Stomach (tissue), 8 donors: ENCODE measurements at regions not wholly inside any gene's neighbourhood (a gene's known extent, or its start where the extent isn't known, plus 50 kb on each side); places are given as distances from the start of the nearest gene placed in this dataset.

Experiments
- DNase-seq, 2 donors: peaks; one replicate each; pipeline versions ENCODE4 v3.0.0 to v3.0.0-alpha.2; 2013 to 2019
- H3K27ac ChIP-seq, 5 donors: fragments of 200-600 bp in 4 of 5; sonication (generic) in 4 of 5; one replicate each; pipeline ENCODE4 v1.5.1; 2013 to 2019; ENCODE audit warnings: mild to moderate bottlenecking in 1 of 5, moderate library complexity in 1 of 5
- H3K27me3 ChIP-seq, 3 donors: fragments of 200-600 bp; sonication (generic); one replicate each; pipeline ENCODE4 v1.5.1; 2017 to 2019; ENCODE audit warnings: mixed run types in 1 of 3
- H3K36me3 ChIP-seq, 4 donors: fragments of 200-600 bp; sonication (generic); 1 replicate in 3 of 4; 2 replicates in 1 of 4; pipeline ENCODE4 v1.5.1; 2016 to 2019
- H3K4me1 ChIP-seq, 4 donors: fragments of 200-600 bp; sonication (generic); one replicate each; pipeline ENCODE4 v1.5.1; 2016 to 2019
- H3K4me3 ChIP-seq, 4 donors: fragments of 200-600 bp; sonication (generic) in 3 of 4; one replicate each; pipeline ENCODE4 v1.5.1; 2016 to 2019; ENCODE audit warnings: mild to moderate bottlenecking in 1 of 4
- H3K9me3 ChIP-seq, 4 donors: fragments of 200-600 bp; sonication (generic); one replicate each; pipeline ENCODE4 v1.5.1; 2016 to 2019
- CTCF ChIP-seq, 7 experiments: fragments of 450-650 bp in 4 of 7; fragments of 200-600 bp in 3 of 7; sonication (generic) in 3 of 7; IDR thresholded peaks; one replicate each; pipeline ENCODE4 v1.5.1; 2016 to 2019; ENCODE audit warnings: antibody characterized with exemption in 7 of 7, control low read depth in 2 of 7, mild to moderate bottlenecking in 1 of 7
- EP300 ChIP-seq: sonication (generic); formaldehyde crosslinking; IDR thresholded peaks from one replicate; pipeline ENCODE4 v1.6.1; 2017; ENCODE audit warnings: antibody characterized with exemption
- POLR2A ChIP-seq, 4 donors: fragments of 450-650 bp; IDR thresholded peaks; one replicate each; pipeline ENCODE4 v1.6.1; 2016; ENCODE audit warnings: antibody characterized with exemption in 4 of 4, control low read depth in 2 of 4, mild to moderate bottlenecking in 1 of 4, moderate library complexity in 1 of 4
- POLR2AphosphoS5 ChIP-seq, 3 donors: sonication (generic); formaldehyde crosslinking; IDR thresholded peaks; one replicate each; pipeline ENCODE4 v1.6.1; 2016; ENCODE audit warnings: antibody characterized with exemption in 3 of 3
- WGBS, 5 donors: extraction: QIAGEN DNeasy Blood & Tissue Kit in 3 of 5; methylation state at CpG; one replicate each; pipeline versions ENCODE4 v1.1.5 to v1.1.7; 2013 to 2018; 5-methylcytosine and 5-hydroxymethylcytosine counted together
- intact Hi-C: fragments of 100-400 bp; cut with DNase I; formaldehyde crosslinking; loops from one replicate; pipeline ENCODE4 v1.15.1; 2023; ENCODE audit warnings: low total_unique reads
- donor health status: healthy with polysubstance abuse.
- donor health status: Bipolar disorder and iron deficiency.
- donor health status: healthy.

- Histone ChIP-seq H3K27ac (no peak overlapping the region), H3K27me3 (no peaks in the 10 kb centered on the region), H3K9me3 (peaks cover 0 to 5% (median 0%) of the 10 kb centered on the region in 4 donors), H3K4me3 (no peak overlapping the region), H3K4me1 (no peaks in the 10 kb centered on the region), H3K36me3 (no peaks in the 10 kb centered on the region)
- 70 to 90% (median 85%) methylated on average over 1 of the region's 1 CpG for WGBS, 5 donors
- no peak for TF ChIP-seq CTCF (IDR thresholded peaks at IDR 0.05)
- no peak for TF ChIP-seq POLR2AphosphoS5 (IDR thresholded peaks at IDR 0.05)
- no peak for TF ChIP-seq POLR2A (IDR thresholded peaks at IDR 0.05)
- no peak for TF ChIP-seq EP300
- intact Hi-C loops: no loop called here
- no peak for DNase-seq
These were observed 243.9 kb upstream of the SPRY2 start for GRCh38 chr13:80584785-80585184.

DNA sequence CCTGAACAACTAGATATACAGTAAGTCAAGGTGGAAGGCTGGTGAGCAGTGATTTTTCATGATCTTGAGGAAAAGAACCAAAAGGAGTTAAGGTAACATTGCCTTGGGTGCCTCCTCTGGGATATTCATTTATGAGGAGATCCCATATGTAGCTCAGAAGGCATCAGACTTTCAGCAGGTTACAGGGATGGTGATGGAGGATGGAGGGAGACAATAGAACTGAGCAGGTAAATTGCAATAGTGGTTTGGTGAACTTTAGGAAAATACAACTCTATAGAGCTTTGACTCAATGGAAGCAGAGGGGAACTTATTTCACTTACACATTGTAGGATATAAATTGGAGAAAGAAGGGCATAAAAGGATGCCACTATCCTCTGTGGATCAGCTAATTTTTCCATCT, 243.4 kb upstream of the SPRY2 start:
- no peak overlapping the region for H3K4me3 ChIP-seq
- peaks cover 0 to 5% (median 0%) of the 10 kb centered on the region in 4 donors for H3K9me3 ChIP-seq
- no peaks in the 10 kb centered on the region for H3K4me1 ChIP-seq
- no peak overlapping the region for H3K27ac ChIP-seq
- H3K36me3 ChIP-seq: no peaks in the 10 kb centered on the region
- intact Hi-C loops: no loop called here
- TF ChIP-seq POLR2A (IDR thresholded peaks at IDR 0.05): no peak
- no peak for TF ChIP-seq CTCF (IDR thresholded peaks at IDR 0.05)
- no peak for DNase-seq
- no peaks in the 10 kb centered on the region for H3K27me3 ChIP-seq

DNA sequence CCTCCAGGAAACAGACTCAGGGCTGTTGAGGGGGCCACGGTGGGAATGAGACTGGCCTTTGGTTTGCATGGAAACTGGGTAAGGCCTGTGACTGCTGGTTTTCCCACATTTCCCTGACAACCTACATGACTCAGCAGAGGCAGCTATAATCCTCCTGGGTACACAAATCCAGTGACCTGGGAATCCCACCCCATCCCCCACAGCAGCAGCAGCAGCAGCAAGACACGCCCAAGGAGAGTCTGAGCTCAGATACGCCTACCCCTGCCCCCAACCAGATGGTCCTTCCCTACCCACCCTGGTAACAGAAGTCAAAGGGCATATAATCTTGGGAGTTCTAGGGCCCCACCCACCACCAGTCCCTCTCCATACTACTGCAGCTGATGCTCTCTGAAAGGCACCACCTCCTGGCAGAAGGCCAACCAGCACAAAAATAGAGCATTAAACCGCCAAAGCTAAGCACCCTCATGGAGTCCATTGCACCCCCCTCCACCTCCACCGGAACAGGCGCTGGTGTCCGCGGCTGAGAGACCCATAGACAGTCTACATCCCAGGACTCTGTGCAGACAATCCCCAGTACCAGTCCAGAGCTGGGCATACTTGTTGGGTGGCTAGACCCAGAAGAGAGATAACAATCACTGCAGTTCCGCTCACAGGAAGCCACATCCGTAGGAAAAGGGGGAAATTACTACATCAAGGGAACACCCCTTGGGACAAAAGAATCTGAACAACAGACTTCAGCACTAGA, 237.2 kb upstream of the SPRY2 start:
- no peak overlapping the region for H3K27ac ChIP-seq
- H3K4me3 ChIP-seq: no peak overlapping the region
- intact Hi-C loops: no loop called here
- no peaks in the 10 kb centered on the region for H3K9me3 ChIP-seq
- no peaks in the 10 kb centered on the region for H3K27me3 ChIP-seq
- H3K36me3 ChIP-seq: no peaks in the 10 kb centered on the region
- peaks cover 0 to 10% (median 3%) of the 10 kb centered on the region in 4 donors for H3K4me1 ChIP-seq
- DNase-seq: no peak
- TF ChIP-seq POLR2AphosphoS5 (IDR thresholded peaks at IDR 0.05): no peak
- TF ChIP-seq EP300: no peak
- TF ChIP-seq POLR2A (IDR thresholded peaks at IDR 0.05): no peak
- TF ChIP-seq CTCF (IDR thresholded peaks at IDR 0.05): no peak
- 82 to 90% (median 87%) methylated on average over 8 to 10 of the region's 10 CpGs for WGBS, 5 donors

GRCh38 chr13:80577285-80577684, 236.4 kb upstream of the SPRY2 start:
- WGBS, 5 donors: 50 to 75% (median 59%) methylated on average over 5 of the region's 5 CpGs
- no peak for DNase-seq
- Histone ChIP-seq H3K27me3 (no peaks in the 10 kb centered on the region), H3K4me3 (no peak overlapping the region), H3K27ac (no peak overlapping the region), H3K36me3 (no peaks in the 10 kb centered on the region), H3K4me1 (peaks cover 0 to 10% (median 3%) of the 10 kb centered on the region in 4 donors), H3K9me3 (no peaks in the 10 kb centered on the region)
- intact Hi-C loops: no loop called here
- TF ChIP-seq CTCF (IDR thresholded peaks at IDR 0.05): no peak
- no peak for TF ChIP-seq POLR2AphosphoS5 (IDR thresholded peaks at IDR 0.05)
- no peak for TF ChIP-seq POLR2A (IDR thresholded peaks at IDR 0.05)
- no peak for TF ChIP-seq EP300
